ENCODE measurements at regions not wholly inside any gene's neighbourhood (a gene's known extent, or its start where the extent isn't known, plus 50 kb on each side); places are given as distances from the start of the nearest gene placed in this dataset.

GRCh38 chr12:22900401-22900800 is 275.4 kb downstream of the ETNK1 start:
- no peak for DNase-seq

DNA sequence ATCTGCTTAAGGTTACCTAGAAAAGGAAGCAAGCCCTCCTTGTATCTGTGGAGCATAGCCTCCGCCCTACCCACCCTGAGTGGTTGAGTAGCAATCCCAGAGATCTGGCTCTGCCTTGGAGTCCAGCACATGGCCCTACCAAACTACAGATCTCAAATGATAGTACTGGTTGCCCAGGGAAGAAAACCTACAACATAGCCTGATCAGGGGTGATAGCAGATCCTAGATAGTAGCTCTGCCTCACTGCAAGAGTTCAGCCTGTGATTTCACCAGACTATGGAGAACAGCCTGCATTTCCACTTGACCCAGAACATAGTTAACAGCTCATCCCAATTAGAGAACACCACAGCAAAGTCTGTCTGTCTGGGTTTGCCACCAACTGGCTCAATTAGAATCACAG is 279.5 kb downstream of the ETNK1 start:
- DNase-seq = no peak

DNA sequence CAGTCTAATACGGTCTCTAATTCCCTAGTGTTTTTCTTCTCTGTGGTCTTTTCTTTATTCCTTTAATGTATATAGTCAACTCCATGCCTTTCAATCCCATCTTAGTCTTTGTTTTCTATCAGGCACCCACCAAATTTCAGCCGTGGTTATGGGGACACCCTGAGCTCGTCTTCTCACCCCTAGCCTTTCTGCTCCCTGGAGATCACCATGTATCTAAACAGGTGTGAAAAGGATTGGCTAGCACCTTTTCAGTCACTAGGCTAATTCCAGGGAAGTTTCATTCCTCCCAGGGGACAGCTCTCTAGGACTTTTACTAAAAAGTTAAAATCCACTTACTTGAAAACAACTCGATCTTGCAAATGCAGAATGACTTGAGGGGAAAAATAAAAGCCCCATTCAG is 291.3 kb downstream of the ETNK1 start:
- no peak for DNase-seq

GRCh38 chr12:22916815-22917214 is 291.8 kb downstream of the ETNK1 start:
- no peak for DNase-seq

DNA sequence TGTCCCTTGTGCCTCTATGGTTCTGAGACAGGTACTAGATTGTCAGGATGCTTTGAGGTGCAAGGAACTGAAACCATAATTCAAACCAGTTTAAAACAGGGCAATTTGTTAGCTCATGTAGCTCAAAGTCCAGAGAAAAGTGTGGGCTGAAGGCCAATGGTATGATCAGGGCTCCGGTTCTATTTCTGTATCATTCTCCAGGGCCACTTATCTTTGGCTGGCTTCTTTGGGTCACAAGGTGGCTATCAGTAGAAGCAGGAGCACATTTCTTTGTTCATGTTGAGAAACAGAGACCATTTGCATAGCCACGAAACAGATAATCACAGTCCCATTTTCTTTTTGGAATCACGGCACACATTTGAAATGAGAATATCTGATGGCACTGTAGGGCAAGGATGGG is 294.9 kb downstream of the ETNK1 start:
- no peak for DNase-seq

DNA sequence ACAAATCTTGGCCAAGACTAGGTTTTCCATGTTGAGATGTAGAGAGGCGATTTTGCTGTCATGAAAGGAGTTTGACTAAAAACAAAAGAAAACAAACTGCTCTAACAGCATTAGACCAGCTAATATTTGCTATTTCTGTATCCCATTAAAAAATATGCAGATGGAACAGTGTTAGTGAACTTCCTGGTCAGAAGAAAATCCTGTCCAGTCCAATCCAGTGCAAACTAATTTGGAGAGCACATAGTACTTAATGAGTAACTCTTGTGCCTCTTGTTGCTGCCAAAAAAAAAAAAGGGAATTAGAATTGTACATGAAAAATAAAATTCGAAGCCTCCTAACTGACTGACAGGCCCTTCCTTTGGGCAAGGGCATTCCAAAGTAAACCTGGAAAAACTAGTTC is 298.8 kb downstream of the ETNK1 start:
- DNase-seq = no peak

GRCh38 chr12:22924391-22924790 is 299.4 kb downstream of the ETNK1 start:
- no peak for DNase-seq

- no peak for DNase-seq
Observed at GRCh38 chr12:22925623-22926022, 300.7 kb downstream of the ETNK1 start.

GRCh38 chr12:22932431-22932830 is 307.5 kb downstream of the ETNK1 start:
- DNase-seq = no peak

DNA sequence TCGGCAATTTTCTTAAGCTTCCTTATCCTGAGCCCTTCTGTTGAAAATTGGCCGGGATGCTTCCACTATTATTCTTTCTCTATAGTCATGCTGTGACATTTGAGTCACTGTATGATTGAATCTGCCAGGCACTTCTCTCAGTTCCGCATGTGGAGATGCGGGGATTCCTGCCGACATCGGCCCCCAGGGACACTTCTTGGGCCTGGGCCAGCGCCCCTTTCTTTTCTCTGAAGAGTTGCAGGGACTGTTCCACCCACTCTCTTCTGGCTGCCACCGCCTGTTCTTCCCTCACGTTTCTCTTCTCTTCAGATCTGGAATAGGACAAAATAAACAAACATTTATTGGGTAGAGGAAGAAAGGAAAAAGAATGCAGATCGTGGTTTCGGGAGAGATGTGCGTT is 310.1 kb downstream of the ETNK1 start:
- DNase-seq = no peak

DNA sequence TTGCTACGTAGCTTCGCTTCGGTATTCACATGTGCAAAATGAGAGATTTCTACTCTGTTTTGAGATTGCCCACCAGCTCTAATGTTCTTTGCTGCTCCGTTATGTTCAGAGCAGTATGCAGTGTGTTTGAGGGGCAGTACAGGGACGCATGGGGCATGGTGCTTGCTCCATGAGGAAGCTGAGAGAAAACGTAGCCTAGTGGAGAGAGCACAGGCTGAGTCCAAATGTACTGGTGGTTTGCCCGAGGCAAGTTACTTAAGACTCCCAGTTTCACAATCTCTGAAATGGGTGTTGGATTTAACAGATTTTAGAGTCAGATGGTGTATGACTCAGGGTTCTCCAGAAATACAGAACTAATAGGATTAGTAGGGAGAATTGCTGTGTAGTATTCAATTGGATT is 310.5 kb downstream of the ETNK1 start:
- no peak for DNase-seq

DNA sequence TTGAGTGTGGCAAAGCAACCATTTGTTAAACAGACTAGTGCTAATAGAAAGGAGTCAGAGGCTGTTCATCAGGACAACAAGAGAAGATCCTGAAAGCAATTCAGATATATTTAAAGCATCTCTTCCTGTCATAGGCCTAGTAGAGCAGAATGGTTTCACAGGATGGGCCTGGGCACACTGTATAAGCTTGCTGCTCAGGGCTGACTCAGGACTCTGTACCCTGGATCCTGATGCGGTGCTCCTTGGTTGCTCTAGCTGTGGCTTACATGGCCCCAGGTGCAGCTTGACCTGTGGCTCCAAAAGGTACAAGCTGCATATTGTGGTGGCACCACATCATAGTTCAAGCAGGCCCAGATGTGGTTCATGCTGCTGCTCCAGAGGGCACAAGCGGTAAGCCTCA is 313.4 kb downstream of the ETNK1 start:
- DNase-seq = no peak

DNA sequence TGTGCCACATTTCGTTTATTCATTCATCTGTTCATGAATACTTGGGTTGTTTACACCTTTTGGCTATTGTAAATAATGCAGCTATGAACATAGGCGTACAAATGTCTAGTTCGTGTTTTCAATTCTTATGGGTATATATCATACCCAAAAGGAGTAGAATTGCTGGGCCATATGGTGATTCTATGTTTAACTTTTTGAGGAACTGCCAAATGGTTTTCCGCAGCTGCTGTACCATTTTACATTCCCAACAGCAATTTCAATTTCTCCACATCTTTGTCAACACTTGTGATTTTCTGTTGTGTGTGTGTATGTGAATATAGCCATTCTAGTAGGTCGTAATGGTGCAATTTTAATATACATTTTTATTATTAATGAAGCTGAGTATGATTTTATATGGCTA is 326.2 kb downstream of the ETNK1 start:
- no peak for DNase-seq

GRCh38 chr12:22956690-22957089 is 331.7 kb downstream of the ETNK1 start:
- no peak for DNase-seq

DNA sequence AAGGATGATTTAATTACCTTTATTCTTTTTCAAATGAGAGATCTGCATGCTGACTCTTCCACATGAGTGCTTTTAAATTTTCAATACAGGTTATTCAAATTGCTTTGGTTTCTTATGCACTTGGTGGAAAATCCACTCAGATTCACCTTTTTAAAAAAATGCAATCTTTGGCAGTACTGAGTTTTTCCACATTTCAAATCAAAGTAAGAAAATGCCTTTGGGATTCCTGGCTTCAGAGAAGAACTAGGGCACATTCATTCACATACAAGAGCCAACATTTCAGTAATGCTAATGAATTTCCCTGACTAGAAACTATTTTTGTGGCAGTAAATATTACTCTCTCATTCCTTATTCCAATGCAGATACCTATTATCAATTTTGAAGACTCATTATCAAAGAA is 342.2 kb downstream of the ETNK1 start:
- no peak for DNase-seq

- no peak for DNase-seq
Observed at GRCh38 chr12:22969521-22969920, 344.6 kb downstream of the ETNK1 start.

GRCh38 chr12:22971247-22971646 is 346.3 kb downstream of the ETNK1 start:
- DNase-seq = no peak

DNA sequence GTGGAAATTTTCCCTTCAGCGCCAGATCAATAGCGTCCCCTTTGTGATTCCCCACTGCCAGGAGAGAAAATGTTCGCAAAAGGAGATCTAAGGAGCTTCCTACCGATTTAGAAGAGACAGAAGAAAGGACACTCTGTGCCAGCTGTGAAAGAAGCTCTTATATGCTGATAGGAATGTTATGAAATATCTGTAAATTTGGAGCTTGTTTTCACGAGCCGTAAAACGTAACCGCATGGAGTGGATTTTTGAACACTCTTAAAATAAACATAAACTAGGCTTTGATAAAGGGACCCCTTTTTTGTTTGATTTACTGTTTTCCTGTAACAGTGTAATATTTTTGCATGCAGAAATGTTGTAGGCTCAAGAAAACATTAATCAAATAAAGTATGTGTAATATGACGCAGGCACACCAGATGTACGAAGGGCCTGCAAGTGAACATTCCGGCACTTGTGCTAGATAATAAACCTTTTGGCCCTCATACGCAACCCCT is 346.8 kb downstream of the ETNK1 start:
- no peak for DNase-seq

- DNase-seq = no peak
Observed at GRCh38 chr12:22974865-22975264, 349.9 kb downstream of the ETNK1 start.

- DNase-seq = no peak
Observed at GRCh38 chr12:22978962-22979361, 354.0 kb downstream of the ETNK1 start.

- no peak for DNase-seq
Observed at GRCh38 chr12:22979854-22980469, 355.0 kb downstream of the ETNK1 start.

DNA sequence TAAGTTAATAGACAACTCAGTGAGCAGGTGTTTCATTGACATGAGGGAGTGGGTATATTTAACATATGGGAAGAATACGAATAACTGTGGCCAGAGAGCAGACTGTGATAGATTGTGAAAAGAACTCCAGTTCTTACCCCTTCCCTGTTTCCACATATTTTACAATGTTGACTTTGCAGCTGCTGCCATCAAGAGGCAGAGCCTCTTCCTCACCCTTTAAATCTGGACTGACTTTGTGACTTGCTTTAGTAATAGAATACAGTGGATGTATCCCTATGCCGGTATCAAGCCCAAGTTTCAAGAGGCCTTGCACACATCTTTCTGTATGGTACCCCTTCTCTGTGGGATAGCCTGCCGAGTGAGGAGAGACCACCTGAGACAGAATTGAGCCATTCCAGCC is 356.7 kb downstream of the ETNK1 start:
- no peak for DNase-seq

GRCh38 chr12:22982635-22983034 is 357.7 kb downstream of the ETNK1 start:
- no peak for DNase-seq

GRCh38 chr12:22986997-22987396 is 362.0 kb downstream of the ETNK1 start:
- DNase-seq = no peak

- no peak for DNase-seq
Observed at GRCh38 chr12:22990501-22990900, 365.5 kb downstream of the ETNK1 start.
